Liver (tissue), 7 donors: ENCODE measurements at regions not wholly inside any gene's neighbourhood (a gene's known extent, or its start where the extent isn't known, plus 50 kb on each side); places are given as distances from the start of the nearest gene placed in this dataset.

Experiments used
- DNase-seq: peaks from one replicate; pipeline ENCODE4 v3.0.0-alpha.2; 2017; ENCODE audit warnings: low spot score
- H3K27ac ChIP-seq, 2 donors: one replicate each; pipeline ENCODE4 v1.7.0; 2013; ENCODE audit warnings: inconsistent platforms in 2 of 2, low read length in 2 of 2, control low read depth in 1 of 2, low read depth in 1 of 2, mild to moderate bottlenecking in 1 of 2
- H3K27me3 ChIP-seq, 4 donors: one replicate each; pipeline versions ENCODE4 v1.6.1 to v1.7.0; 2013; ENCODE audit warnings: low read length in 3 of 4, inconsistent platforms in 1 of 4, mild to moderate bottlenecking in 1 of 4, moderate library complexity in 1 of 4; ENCODE audit not compliant: control insufficient read depth in 4 of 4, insufficient read depth in 4 of 4
- H3K36me3 ChIP-seq, 4 donors: one replicate each; pipeline versions ENCODE4 v1.6.1 to v1.7.0; 2013; ENCODE audit warnings: low read length in 3 of 4, mild to moderate bottlenecking in 3 of 4, low read depth in 1 of 4, moderate library complexity in 1 of 4; ENCODE audit not compliant: control insufficient read depth in 4 of 4, insufficient read depth in 3 of 4
- H3K4me1 ChIP-seq, 4 donors: one replicate each; pipeline versions ENCODE4 v1.6.1 to v1.7.0; 2013; ENCODE audit warnings: low read length in 3 of 4, mild to moderate bottlenecking in 3 of 4, moderate library complexity in 1 of 4; ENCODE audit not compliant: control insufficient read depth in 4 of 4, insufficient read depth in 4 of 4
- H3K4me3 ChIP-seq, 3 donors: one replicate each; pipeline versions ENCODE4 v1.6.1 to v1.7.0; 2013; ENCODE audit warnings: low read length in 3 of 3, control low read depth in 1 of 3, low read depth in 1 of 3, mild to moderate bottlenecking in 1 of 3
- H3K9ac ChIP-seq, 2 donors: one replicate each; pipeline ENCODE4 v1.7.0; 2013; ENCODE audit warnings: low read length in 2 of 2, mild to moderate bottlenecking in 2 of 2, moderate library complexity in 2 of 2, control low read depth in 1 of 2, low read depth in 1 of 2
- H3K9me3 ChIP-seq, 4 donors: one replicate each; pipeline versions ENCODE4 v1.6.1 to v1.7.0; 2013; ENCODE audit warnings: low read length in 3 of 4; ENCODE audit not compliant: control insufficient read depth in 4 of 4
- EGR1 ChIP-seq, 2 donors: IDR thresholded peaks; 2 replicates each; pipeline ENCODE4 v1.6.1; 2016 to 2018; ENCODE audit warnings: antibody characterized with exemption in 2 of 2, low read depth in 2 of 2
- FOXA1 ChIP-seq: IDR thresholded peaks from 2 replicates; pipeline ENCODE4 v1.6.1; 2016; ENCODE audit warnings: antibody characterized with exemption
- FOXA2 ChIP-seq: IDR thresholded peaks from 2 replicates; pipeline ENCODE4 v1.6.1; 2016; ENCODE audit warnings: antibody characterized with exemption
- GABPA ChIP-seq, 2 donors: IDR thresholded peaks in 1 of 2; conservative IDR thresholded peaks in 1 of 2; 2 replicates each; pipeline ENCODE4 v1.6.1; 2016; ENCODE audit warnings: antibody characterized with exemption in 2 of 2, mild to moderate bottlenecking in 1 of 2, moderate library complexity in 1 of 2
- HNF4A ChIP-seq, 2 donors: conservative IDR thresholded peaks; 2 replicates each; pipeline ENCODE4 v1.6.1; 2016; ENCODE audit warnings: antibody characterized with exemption in 2 of 2, mild to moderate bottlenecking in 2 of 2
- HNF4G ChIP-seq: IDR thresholded peaks from 2 replicates; pipeline ENCODE4 v1.6.1; 2016; ENCODE audit warnings: antibody characterized with exemption
- JUND ChIP-seq, 2 donors: IDR thresholded peaks; 2 replicates each; pipeline ENCODE4 v1.6.1; 2016; ENCODE audit warnings: antibody characterized with exemption in 2 of 2
- NR2F2 ChIP-seq: IDR thresholded peaks from 2 replicates; pipeline ENCODE4 v1.6.1; 2016; ENCODE audit warnings: antibody characterized with exemption
- RAD21 ChIP-seq, 2 donors: IDR thresholded peaks; 2 replicates each; pipeline ENCODE4 v1.6.1; 2016; ENCODE audit warnings: antibody characterized with exemption in 2 of 2, mild to moderate bottlenecking in 2 of 2
- RXRA ChIP-seq, 2 donors: IDR thresholded peaks; 2 replicates each; pipeline ENCODE4 v1.6.1; 2017 to 2018; ENCODE audit warnings: antibody characterized with exemption in 2 of 2, mild to moderate bottlenecking in 1 of 2
- SP1 ChIP-seq: IDR thresholded peaks from 2 replicates; pipeline ENCODE4 v1.6.1; 2018; ENCODE audit warnings: antibody characterized with exemption, mild to moderate bottlenecking
- TAF1 ChIP-seq: conservative IDR thresholded peaks from 2 replicates; pipeline ENCODE4 v1.6.1; 2016; ENCODE audit warnings: antibody characterized with exemption, mild to moderate bottlenecking
- YY1 ChIP-seq: IDR thresholded peaks from 2 replicates; pipeline ENCODE4 v1.6.1; 2016; ENCODE audit warnings: antibody characterized with exemption, mild to moderate bottlenecking
- TF ChIP-seq, protein P1 (sequence below): IDR thresholded peaks from 2 replicates; pipeline ENCODE4 v1.6.1; 2016; ENCODE audit warnings: antibody characterized with exemption, mild to moderate bottlenecking
- TF ChIP-seq, protein P2 (sequence below): IDR thresholded peaks from 2 replicates; pipeline ENCODE4 v1.6.1; 2016; ENCODE audit warnings: antibody characterized with exemption
- TF ChIP-seq, protein P3 (sequence below): IDR thresholded peaks from 2 replicates; pipeline ENCODE4 v1.6.1; 2016; ENCODE audit warnings: antibody characterized with exemption
- TF ChIP-seq, protein P4 (sequence below): fragments of 150-350 bp; IDR thresholded peaks from 2 replicates; pipeline ENCODE4 v1.5.1; 2017; ENCODE audit warnings: improper control_type of control experiment, low read depth, low read length; ENCODE audit not compliant: missing input control
- TF ChIP-seq, protein P5 (sequence below): IDR thresholded peaks from 2 replicates; pipeline ENCODE4 v1.6.1; 2016; ENCODE audit warnings: antibody characterized with exemption
- donor health status: healthy.
- donor health status: healthy.
- donor health status: healthy.
- donor health status: healthy.

DNA sequence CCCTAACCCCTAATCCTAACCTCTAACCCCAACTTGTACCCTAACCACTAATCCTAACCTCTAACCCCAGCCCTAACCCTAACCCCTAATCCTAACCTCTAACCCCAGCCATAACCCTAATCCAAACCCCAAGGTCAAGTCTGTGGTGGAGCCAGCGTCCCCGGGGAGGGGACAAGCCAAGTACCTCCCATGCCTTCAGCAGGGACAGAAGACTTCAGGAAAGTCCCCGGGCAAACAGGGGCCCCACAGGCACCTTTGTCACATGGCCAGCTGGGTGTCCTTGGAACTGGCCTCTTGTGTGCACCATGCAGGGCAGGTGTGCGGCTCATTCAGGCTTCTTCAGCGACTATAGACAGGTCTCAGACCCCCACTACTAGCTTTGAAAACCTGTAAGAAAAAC is 555.8 kb downstream of the BRD1 start (continued):
- TF ChIP-seq, protein P1, sequence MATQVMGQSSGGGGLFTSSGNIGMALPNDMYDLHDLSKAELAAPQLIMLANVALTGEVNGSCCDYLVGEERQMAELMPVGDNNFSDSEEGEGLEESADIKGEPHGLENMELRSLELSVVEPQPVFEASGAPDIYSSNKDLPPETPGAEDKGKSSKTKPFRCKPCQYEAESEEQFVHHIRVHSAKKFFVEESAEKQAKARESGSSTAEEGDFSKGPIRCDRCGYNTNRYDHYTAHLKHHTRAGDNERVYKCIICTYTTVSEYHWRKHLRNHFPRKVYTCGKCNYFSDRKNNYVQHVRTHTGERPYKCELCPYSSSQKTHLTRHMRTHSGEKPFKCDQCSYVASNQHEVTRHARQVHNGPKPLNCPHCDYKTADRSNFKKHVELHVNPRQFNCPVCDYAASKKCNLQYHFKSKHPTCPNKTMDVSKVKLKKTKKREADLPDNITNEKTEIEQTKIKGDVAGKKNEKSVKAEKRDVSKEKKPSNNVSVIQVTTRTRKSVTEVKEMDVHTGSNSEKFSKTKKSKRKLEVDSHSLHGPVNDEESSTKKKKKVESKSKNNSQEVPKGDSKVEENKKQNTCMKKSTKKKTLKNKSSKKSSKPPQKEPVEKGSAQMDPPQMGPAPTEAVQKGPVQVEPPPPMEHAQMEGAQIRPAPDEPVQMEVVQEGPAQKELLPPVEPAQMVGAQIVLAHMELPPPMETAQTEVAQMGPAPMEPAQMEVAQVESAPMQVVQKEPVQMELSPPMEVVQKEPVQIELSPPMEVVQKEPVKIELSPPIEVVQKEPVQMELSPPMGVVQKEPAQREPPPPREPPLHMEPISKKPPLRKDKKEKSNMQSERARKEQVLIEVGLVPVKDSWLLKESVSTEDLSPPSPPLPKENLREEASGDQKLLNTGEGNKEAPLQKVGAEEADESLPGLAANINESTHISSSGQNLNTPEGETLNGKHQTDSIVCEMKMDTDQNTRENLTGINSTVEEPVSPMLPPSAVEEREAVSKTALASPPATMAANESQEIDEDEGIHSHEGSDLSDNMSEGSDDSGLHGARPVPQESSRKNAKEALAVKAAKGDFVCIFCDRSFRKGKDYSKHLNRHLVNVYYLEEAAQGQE, result no peak
- TF ChIP-seq FOXA1 (no peak), GABPA (IDR thresholded peaks at IDR 0.05 in 1 of 2, conservative IDR thresholded peaks at IDR 0.05 in 1 of 2) (no peak), TAF1 (no peak), NR2F2 (no peak), RAD21 (IDR thresholded peaks at IDR 0.05) (no peak), SP1 (no peak)
- TF ChIP-seq, protein P2, sequence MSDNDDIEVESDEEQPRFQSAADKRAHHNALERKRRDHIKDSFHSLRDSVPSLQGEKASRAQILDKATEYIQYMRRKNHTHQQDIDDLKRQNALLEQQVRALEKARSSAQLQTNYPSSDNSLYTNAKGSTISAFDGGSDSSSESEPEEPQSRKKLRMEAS, result no peak

DNA sequence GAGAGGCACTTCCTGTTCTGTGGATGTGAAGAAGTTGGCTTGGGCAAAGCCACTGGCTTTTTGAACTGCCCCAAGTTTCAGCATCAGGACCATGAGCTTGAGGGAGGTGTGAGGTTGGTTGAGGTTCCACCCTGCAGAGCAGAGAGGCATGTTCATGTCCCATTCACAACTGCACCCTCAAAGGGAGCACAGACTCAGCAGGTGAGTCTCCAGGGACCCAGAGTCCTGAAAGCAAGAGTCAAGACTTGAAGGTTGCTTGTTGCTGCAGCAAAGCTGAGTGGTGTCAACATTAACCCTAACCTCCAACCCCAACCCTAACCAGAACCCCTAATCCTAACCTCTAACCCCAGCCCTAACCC is 556.3 kb downstream of the BRD1 start:
- Histone ChIP-seq H3K4me3 (no peak overlapping the region), H3K9me3 (no peaks in the 10 kb centered on the region), H3K36me3 (no peaks in the 10 kb centered on the region), H3K4me1 (no peaks in the 10 kb centered on the region), H3K27ac (no peak overlapping the region), H3K27me3 (peaks cover 0 to 14% (median 1%) of the 10 kb centered on the region in 4 donors), H3K9ac (no peak overlapping the region)
- TF ChIP-seq, protein P1, result no peak
- TF ChIP-seq FOXA2, result no peak
- TF ChIP-seq, protein P3, sequence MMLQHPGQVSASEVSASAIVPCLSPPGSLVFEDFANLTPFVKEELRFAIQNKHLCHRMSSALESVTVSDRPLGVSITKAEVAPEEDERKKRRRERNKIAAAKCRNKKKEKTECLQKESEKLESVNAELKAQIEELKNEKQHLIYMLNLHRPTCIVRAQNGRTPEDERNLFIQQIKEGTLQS, result no peak
- no peak for TF ChIP-seq SP1
- no peak for TF ChIP-seq EGR1 (IDR thresholded peaks at IDR 0.05; ENCODE audit: low read depth in 2 of 2)
- no peak for TF ChIP-seq RAD21 (IDR thresholded peaks at IDR 0.05)
- TF ChIP-seq, protein P4, sequence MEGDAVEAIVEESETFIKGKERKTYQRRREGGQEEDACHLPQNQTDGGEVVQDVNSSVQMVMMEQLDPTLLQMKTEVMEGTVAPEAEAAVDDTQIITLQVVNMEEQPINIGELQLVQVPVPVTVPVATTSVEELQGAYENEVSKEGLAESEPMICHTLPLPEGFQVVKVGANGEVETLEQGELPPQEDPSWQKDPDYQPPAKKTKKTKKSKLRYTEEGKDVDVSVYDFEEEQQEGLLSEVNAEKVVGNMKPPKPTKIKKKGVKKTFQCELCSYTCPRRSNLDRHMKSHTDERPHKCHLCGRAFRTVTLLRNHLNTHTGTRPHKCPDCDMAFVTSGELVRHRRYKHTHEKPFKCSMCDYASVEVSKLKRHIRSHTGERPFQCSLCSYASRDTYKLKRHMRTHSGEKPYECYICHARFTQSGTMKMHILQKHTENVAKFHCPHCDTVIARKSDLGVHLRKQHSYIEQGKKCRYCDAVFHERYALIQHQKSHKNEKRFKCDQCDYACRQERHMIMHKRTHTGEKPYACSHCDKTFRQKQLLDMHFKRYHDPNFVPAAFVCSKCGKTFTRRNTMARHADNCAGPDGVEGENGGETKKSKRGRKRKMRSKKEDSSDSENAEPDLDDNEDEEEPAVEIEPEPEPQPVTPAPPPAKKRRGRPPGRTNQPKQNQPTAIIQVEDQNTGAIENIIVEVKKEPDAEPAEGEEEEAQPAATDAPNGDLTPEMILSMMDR, result no peak
- TF ChIP-seq JUND (IDR thresholded peaks at IDR 0.05), result no peak
- TF ChIP-seq, protein P2, result no peak
- TF ChIP-seq TAF1, result no peak
- no peak for TF ChIP-seq FOXA1
- TF ChIP-seq YY1, result no peak
- no peak for TF ChIP-seq HNF4A (conservative IDR thresholded peaks at IDR 0.05)
- TF ChIP-seq NR2F2, result no peak
- TF ChIP-seq RXRA (IDR thresholded peaks at IDR 0.05), result no peak
- TF ChIP-seq, protein P5, sequence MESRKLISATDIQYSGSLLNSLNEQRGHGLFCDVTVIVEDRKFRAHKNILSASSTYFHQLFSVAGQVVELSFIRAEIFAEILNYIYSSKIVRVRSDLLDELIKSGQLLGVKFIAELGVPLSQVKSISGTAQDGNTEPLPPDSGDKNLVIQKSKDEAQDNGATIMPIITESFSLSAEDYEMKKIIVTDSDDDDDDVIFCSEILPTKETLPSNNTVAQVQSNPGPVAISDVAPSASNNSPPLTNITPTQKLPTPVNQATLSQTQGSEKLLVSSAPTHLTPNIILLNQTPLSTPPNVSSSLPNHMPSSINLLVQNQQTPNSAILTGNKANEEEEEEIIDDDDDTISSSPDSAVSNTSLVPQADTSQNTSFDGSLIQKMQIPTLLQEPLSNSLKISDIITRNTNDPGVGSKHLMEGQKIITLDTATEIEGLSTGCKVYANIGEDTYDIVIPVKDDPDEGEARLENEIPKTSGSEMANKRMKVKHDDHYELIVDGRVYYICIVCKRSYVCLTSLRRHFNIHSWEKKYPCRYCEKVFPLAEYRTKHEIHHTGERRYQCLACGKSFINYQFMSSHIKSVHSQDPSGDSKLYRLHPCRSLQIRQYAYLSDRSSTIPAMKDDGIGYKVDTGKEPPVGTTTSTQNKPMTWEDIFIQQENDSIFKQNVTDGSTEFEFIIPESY, result no peak
- TF ChIP-seq GABPA (IDR thresholded peaks at IDR 0.05 in 1 of 2, conservative IDR thresholded peaks at IDR 0.05 in 1 of 2), result no peak
- TF ChIP-seq HNF4G, result no peak
- DNase-seq, result no peak
